ENCODE measurements at regions not wholly inside any gene's neighbourhood (a gene's known extent, or its start where the extent isn't known, plus 50 kb on each side); places are given as distances from the start of the nearest gene placed in this dataset.

DNA sequence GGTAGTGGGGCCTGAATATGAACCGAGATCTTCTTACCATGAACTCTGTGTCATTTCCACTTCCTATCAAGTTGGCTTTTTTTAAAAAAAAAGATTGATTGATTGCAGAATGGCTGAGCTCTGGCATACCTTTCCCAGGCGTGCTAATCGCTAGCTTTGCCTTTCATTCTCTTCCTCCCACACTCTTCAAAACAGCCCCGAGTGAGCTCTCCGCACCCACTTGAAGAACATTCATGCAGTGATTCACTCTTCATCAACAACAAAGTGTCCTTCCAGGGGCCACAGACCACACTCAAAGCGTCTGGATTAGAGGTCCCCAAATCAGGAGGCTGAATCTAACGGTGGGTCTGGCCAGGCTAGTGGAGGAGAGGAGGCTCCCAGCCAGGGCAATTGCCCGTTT, 96.3 kb upstream of the GALNT2 start:
- Histone ChIP-seq H3K27ac (ENCODE audit: low read depth in 2 of 2, low read length in 1 of 2) (no peak overlapping the region), H3K79me2 (ENCODE audit: insufficient read depth) (no peaks in the 10 kb centered on the region), H3F3A (replicated peaks; ENCODE audit: insufficient read depth) (no peaks in the 10 kb centered on the region), H4K20me1 (ENCODE audit: insufficient read depth) (no peaks in the 10 kb centered on the region), H3K9me3 (no peaks in the 10 kb centered on the region), H3K9ac (no peak overlapping the region), H3K27me3 (ENCODE audit: insufficient read depth) (no peaks in the 10 kb centered on the region), H3K36me3 (replicated peaks in 1 of 2; ENCODE audit: control insufficient read depth in 1 of 2, insufficient read depth in 2 of 2, low read length in 1 of 2) (no peaks in the 10 kb centered on the region), H3K4me1 (ENCODE audit: control insufficient read depth in 1 of 2, insufficient read depth in 2 of 2, low read depth in 1 of 2, low read length in 1 of 2) (no peaks in the 10 kb centered on the region), H2AFZ (ENCODE audit: low read depth) (no peak overlapping the region), H3K4me2 (no peak overlapping the region), H3K4me3 (ENCODE audit: low read depth in 2 of 2, low read length in 1 of 2) (no peak overlapping the region), H3K9me2 (no peaks in the 10 kb centered on the region)
- CTCF ChIA-PET: no interaction called here
- DNase-seq: no peak
- TF ChIP-seq, protein P1, sequence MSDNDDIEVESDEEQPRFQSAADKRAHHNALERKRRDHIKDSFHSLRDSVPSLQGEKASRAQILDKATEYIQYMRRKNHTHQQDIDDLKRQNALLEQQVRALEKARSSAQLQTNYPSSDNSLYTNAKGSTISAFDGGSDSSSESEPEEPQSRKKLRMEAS (IDR thresholded peaks at IDR 0.05; ENCODE audit: low read depth): no peak
- TF ChIP-seq, protein P2, sequence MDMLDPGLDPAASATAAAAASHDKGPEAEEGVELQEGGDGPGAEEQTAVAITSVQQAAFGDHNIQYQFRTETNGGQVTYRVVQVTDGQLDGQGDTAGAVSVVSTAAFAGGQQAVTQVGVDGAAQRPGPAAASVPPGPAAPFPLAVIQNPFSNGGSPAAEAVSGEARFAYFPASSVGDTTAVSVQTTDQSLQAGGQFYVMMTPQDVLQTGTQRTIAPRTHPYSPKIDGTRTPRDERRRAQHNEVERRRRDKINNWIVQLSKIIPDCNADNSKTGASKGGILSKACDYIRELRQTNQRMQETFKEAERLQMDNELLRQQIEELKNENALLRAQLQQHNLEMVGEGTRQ (IDR thresholded peaks at IDR 0.05; ENCODE audit: borderline replicate concordance, low read depth, low read length): no peak
- no peak for TF ChIP-seq ELF1 (IDR thresholded peaks at IDR 0.05)
- TF ChIP-seq YY1 (IDR thresholded peaks at IDR 0.05; ENCODE audit: low read depth): no peak
- no peak for TF ChIP-seq EZH2phosphoT487 (IDR thresholded peaks at IDR 0.05; ENCODE audit: borderline replicate concordance, low read depth)
- TF ChIP-seq TAF1 (IDR thresholded peaks at IDR 0.05; ENCODE audit: borderline replicate concordance, low read depth, low read length): no peak
- 63% methylated on average over 8 of the region's 8 CpGs for WGBS (ENCODE audit: low lambda C conversion rate)
- POLR2A ChIA-PET: no interaction called here

DNA sequence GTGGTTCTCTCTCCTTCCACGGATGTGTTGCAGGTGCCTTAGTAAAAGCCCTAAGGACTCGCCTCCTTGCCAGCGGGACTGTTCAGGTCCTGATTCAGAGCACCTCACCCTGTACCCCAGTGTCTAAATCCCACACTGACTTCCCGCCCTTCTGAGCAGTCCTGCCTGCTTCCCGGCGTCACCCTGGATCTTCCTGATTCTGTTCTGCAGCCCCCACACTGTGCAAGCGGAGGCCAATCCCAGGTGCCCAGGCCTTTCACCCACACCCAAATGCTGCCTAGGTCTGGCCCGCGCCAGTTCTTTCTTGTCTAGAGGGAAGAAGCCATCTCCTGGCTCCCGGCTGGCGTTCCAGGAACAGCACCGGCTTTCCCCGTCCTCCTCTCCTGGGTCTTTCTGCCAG, 95.9 kb upstream of the GALNT2 start:
- Histone ChIP-seq H4K20me1 (ENCODE audit: insufficient read depth) (no peaks in the 10 kb centered on the region), H3K36me3 (replicated peaks in 1 of 2; ENCODE audit: control insufficient read depth in 1 of 2, insufficient read depth in 2 of 2, low read length in 1 of 2) (no peaks in the 10 kb centered on the region), H3K4me3 (ENCODE audit: low read depth in 2 of 2, low read length in 1 of 2) (no peak overlapping the region), H3K4me2 (no peak overlapping the region), H3K27me3 (ENCODE audit: insufficient read depth) (no peaks in the 10 kb centered on the region), H3F3A (replicated peaks; ENCODE audit: insufficient read depth) (no peaks in the 10 kb centered on the region), H3K4me1 (ENCODE audit: control insufficient read depth in 1 of 2, insufficient read depth in 2 of 2, low read depth in 1 of 2, low read length in 1 of 2) (no peaks in the 10 kb centered on the region), H3K9me3 (no peaks in the 10 kb centered on the region), H3K79me2 (ENCODE audit: insufficient read depth) (no peaks in the 10 kb centered on the region), H3K9ac (no peak overlapping the region), H3K9me2 (no peaks in the 10 kb centered on the region), H3K27ac (ENCODE audit: low read depth in 2 of 2, low read length in 1 of 2) (no peak overlapping the region), H2AFZ (ENCODE audit: low read depth) (no peak overlapping the region)
- DNase-seq: no peak
- POLR2A ChIA-PET: no interaction called here
- WGBS (ENCODE audit: low lambda C conversion rate): 69% methylated on average over 9 of the region's 13 CpGs
- CTCF ChIA-PET: no interaction called here
- no peak for TF ChIP-seq TAF1 (IDR thresholded peaks at IDR 0.05; ENCODE audit: borderline replicate concordance, low read depth, low read length)
- no peak for TF ChIP-seq ELF1 (IDR thresholded peaks at IDR 0.05)
- no peak for TF ChIP-seq RXRA (IDR thresholded peaks at IDR 0.05; ENCODE audit: borderline replicate concordance, low read depth)
- no peak for TF ChIP-seq EZH2phosphoT487 (IDR thresholded peaks at IDR 0.05; ENCODE audit: borderline replicate concordance, low read depth)
- no peak for TF ChIP-seq TEAD4 (IDR thresholded peaks at IDR 0.05; ENCODE audit: borderline replicate concordance, insufficient read depth)
- no peak for TF ChIP-seq POLR2AphosphoS5 (IDR thresholded peaks at IDR 0.05; ENCODE audit: low read depth, low read length)
- no peak for TF ChIP-seq FOXJ3 (CRISPR knock-in tag; IDR thresholded peaks at IDR 0.05)
- TF ChIP-seq, protein P3, sequence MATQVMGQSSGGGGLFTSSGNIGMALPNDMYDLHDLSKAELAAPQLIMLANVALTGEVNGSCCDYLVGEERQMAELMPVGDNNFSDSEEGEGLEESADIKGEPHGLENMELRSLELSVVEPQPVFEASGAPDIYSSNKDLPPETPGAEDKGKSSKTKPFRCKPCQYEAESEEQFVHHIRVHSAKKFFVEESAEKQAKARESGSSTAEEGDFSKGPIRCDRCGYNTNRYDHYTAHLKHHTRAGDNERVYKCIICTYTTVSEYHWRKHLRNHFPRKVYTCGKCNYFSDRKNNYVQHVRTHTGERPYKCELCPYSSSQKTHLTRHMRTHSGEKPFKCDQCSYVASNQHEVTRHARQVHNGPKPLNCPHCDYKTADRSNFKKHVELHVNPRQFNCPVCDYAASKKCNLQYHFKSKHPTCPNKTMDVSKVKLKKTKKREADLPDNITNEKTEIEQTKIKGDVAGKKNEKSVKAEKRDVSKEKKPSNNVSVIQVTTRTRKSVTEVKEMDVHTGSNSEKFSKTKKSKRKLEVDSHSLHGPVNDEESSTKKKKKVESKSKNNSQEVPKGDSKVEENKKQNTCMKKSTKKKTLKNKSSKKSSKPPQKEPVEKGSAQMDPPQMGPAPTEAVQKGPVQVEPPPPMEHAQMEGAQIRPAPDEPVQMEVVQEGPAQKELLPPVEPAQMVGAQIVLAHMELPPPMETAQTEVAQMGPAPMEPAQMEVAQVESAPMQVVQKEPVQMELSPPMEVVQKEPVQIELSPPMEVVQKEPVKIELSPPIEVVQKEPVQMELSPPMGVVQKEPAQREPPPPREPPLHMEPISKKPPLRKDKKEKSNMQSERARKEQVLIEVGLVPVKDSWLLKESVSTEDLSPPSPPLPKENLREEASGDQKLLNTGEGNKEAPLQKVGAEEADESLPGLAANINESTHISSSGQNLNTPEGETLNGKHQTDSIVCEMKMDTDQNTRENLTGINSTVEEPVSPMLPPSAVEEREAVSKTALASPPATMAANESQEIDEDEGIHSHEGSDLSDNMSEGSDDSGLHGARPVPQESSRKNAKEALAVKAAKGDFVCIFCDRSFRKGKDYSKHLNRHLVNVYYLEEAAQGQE (IDR thresholded peaks at IDR 0.05; ENCODE audit: low read depth, low read length): no peak
- TF ChIP-seq, protein P4, sequence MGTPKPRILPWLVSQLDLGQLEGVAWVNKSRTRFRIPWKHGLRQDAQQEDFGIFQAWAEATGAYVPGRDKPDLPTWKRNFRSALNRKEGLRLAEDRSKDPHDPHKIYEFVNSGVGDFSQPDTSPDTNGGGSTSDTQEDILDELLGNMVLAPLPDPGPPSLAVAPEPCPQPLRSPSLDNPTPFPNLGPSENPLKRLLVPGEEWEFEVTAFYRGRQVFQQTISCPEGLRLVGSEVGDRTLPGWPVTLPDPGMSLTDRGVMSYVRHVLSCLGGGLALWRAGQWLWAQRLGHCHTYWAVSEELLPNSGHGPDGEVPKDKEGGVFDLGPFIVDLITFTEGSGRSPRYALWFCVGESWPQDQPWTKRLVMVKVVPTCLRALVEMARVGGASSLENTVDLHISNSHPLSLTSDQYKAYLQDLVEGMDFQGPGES (IDR thresholded peaks at IDR 0.05; ENCODE audit: low read depth, low read length): no peak
- TF ChIP-seq CTCF (IDR thresholded peaks at IDR 0.05): no peak
- TF ChIP-seq, protein P1 (IDR thresholded peaks at IDR 0.05; ENCODE audit: low read depth): no peak
- no peak for TF ChIP-seq GATA2 (CRISPR knock-in tag; IDR thresholded peaks at IDR 0.05)
- no peak for TF ChIP-seq EP300 (IDR thresholded peaks at IDR 0.05; ENCODE audit: borderline replicate concordance in 1 of 2, low read depth in 1 of 2, low read length in 1 of 2)
- no peak for TF ChIP-seq SMC3 (IDR thresholded peaks at IDR 0.05; ENCODE audit: low read depth, low read length)
- no peak for TF ChIP-seq MXI1 (IDR thresholded peaks at IDR 0.05; ENCODE audit: low read depth, low read length)
- no peak for TF ChIP-seq GABPA (IDR thresholded peaks at IDR 0.05; ENCODE audit: low read depth)
- no peak for TF ChIP-seq JUND (IDR thresholded peaks at IDR 0.05)
- no peak for TF ChIP-seq NFIC (IDR thresholded peaks at IDR 0.05; ENCODE audit: borderline replicate concordance)

Data from SK-N-SH (cell line).